Dendritic cell treated with granulocyte-macrophage colony-stimulating factor and Interleukin-4, amounts not matched to agents 40 ng/mL and 50 ng/mL, for 4 days (primary cell): ENCODE measurements at regions not wholly inside any gene's neighbourhood (a gene's known extent, or its start where the extent isn't known, plus 50 kb on each side); places are given as distances from the start of the nearest gene placed in this dataset.
"Not testable (repeated sequence)": the region's sequence is repeated elsewhere in the genome, so short reads cannot be mapped to it uniquely, and the experiment has no call there.

Experiments
- H3K27ac Mint-ChIP-seq: one replicate; pipeline ENCODE4 v1.8.0; 2022; ENCODE audit warnings: mild to moderate bottlenecking, mixed read lengths
- H3K27me3 Mint-ChIP-seq: one replicate; pipeline ENCODE4 v1.8.0; 2022; ENCODE audit warnings: mild to moderate bottlenecking, mixed read lengths
- H3K36me3 Mint-ChIP-seq: one replicate; pipeline ENCODE4 v1.8.0; 2022; ENCODE audit warnings: low read depth, mixed read lengths
- H3K4me1 Mint-ChIP-seq: one replicate; pipeline ENCODE4 v1.8.0; 2022; ENCODE audit warnings: low read depth, mixed read lengths
- H3K4me3 Mint-ChIP-seq: one replicate; pipeline ENCODE4 v1.8.0; 2022; ENCODE audit warnings: mild to moderate bottlenecking, moderate library complexity, mixed read lengths
- H3K9me3 Mint-ChIP-seq: one replicate; pipeline ENCODE4 v1.8.0; 2022; ENCODE audit warnings: mixed read lengths
- intact Hi-C: fragments of 100-400 bp; cut with micrococcal nuclease; formaldehyde crosslinking; loops from one replicate; pipeline ENCODE4 v1.15.0; 2022

DNA sequence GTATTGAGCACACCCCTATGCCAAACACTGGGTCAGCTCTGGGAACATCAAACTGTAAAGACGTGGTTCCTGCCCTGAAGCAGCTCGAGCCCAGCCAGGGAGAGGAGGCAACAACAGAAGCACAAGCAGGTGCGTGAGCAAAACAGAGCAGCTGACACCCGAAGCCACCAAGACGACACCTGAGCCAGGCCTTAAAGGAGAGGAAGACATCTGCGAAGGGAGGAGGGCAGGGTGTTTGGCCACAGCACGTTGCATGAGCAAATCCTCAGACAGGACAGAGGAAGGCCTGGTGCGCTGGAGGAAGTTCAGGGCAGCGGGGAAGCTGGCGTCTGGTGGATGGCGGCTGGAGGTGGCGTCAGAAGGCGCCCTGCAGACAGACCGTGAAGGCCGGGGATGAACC lies 172.0 kb downstream of the KLRB1 start:
- intact Hi-C loops, H3K27ac Mint-ChIP-seq, H3K9me3 Mint-ChIP-seq: not testable (repeated sequence)

DNA sequence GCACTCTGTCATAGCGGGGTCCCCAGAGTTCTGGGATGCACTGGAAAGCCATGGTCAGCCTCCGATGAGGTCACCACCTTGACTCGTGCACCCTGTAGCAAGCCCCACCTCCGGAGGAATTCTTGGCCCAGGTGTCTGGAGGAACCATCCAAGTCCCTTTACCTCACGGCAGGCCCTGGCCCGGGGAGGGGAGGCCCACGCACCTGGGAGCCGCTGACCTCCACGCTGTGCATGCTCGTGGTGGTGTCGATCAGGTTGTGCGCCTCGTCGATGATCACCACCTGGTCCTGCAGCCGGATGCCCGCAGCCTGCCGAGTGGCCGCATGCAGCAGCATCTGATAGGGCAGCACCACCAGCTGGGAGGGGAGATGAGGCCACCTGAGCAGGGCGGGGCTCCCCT lies 177.3 kb downstream of the KLRB1 start:
- H3K4me1 Mint-ChIP-seq, H3K4me3 Mint-ChIP-seq, H3K27ac Mint-ChIP-seq, H3K27me3 Mint-ChIP-seq, intact Hi-C loops, H3K9me3 Mint-ChIP-seq: not testable (repeated sequence)
- H3K36me3 Mint-ChIP-seq, result peaks cover 22% of the 10 kb centered on the region

More for the DNA sequence above, 172.0 kb downstream of the KLRB1 start:
- H3K4me1 Mint-ChIP-seq, H3K27me3 Mint-ChIP-seq, H3K36me3 Mint-ChIP-seq, H3K4me3 Mint-ChIP-seq: not testable (repeated sequence)

DNA sequence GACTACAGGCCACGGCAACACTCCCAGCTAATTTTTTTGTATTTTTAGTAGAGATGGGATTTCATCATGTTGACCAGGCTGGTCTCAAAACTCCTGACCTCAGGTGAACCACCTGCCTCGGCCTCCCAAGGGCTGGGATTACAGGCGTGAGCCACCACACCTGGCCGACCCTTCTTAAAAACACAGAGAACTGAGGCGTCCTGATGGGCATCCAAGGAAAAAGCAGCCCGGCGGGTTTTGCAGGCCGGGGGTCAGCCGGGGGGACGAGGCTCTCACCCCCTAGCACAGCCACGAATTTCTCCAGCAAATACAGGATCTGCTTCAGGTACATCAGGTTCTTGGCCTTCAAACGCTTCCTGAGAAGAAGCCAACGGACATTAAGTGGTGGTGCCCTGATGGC lies 178.9 kb downstream of the KLRB1 start:
- intact Hi-C loops, H3K27ac Mint-ChIP-seq, H3K27me3 Mint-ChIP-seq, H3K4me1 Mint-ChIP-seq, H3K9me3 Mint-ChIP-seq, H3K4me3 Mint-ChIP-seq: not testable (repeated sequence)
- H3K36me3 Mint-ChIP-seq, result peaks cover 22% of the 10 kb centered on the region

DNA sequence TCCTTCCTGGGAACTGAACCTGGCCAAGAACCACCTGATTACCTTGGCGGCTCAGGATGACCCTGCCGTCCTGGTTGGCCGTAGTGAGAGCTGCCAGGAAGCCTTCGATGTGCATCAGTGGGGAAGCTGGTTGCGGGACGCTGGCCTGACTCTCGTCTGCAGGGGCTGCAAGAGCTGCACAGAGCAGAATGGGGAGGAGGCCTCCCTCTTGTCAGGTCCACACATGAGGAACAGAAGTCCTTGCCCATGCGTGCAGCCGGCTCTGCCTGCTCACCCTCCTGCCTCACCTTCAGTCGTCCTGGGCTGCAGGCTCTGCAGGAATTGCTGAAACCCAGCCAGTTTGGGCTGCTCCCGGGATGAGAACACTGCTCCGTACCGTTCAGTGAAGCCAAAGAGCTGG lies 182.3 kb downstream of the KLRB1 start:
- H3K4me3 Mint-ChIP-seq, H3K9me3 Mint-ChIP-seq, intact Hi-C loops, H3K27me3 Mint-ChIP-seq, H3K27ac Mint-ChIP-seq, H3K4me1 Mint-ChIP-seq: not testable (repeated sequence)
- peaks cover 19% of the 10 kb centered on the region for H3K36me3 Mint-ChIP-seq

DNA sequence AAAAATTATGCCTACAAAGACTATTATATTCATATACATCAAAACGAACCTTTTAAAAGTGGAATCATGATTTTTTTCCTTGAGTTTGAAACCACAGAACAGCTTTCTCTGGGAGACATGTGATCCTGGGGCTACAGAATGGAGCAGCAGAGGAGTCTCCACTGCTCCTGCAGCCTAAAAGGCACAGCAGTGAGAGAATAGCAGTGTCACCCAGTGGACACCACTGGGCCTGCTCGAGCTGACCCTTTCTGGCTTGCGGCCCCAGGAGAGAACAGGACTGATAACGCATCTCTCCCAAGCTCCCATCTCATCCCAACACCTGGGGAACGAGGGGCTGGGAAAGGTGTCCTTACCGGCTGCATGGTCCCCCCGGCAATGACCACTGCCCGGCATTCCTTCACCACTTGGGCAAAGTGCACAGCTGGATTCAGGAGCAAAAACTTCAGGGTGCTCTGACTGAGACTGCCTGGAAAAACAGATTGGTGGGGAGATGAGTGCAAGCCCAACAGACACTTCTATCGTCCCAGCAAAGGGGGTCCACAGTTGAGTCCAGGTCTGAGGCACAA lies 183.5 kb downstream of the KLRB1 start:
- H3K4me1 Mint-ChIP-seq, H3K27ac Mint-ChIP-seq, H3K9me3 Mint-ChIP-seq, H3K4me3 Mint-ChIP-seq, intact Hi-C loops, H3K27me3 Mint-ChIP-seq: not testable (repeated sequence)
- H3K36me3 Mint-ChIP-seq, result peaks cover 27% of the 10 kb centered on the region

DNA sequence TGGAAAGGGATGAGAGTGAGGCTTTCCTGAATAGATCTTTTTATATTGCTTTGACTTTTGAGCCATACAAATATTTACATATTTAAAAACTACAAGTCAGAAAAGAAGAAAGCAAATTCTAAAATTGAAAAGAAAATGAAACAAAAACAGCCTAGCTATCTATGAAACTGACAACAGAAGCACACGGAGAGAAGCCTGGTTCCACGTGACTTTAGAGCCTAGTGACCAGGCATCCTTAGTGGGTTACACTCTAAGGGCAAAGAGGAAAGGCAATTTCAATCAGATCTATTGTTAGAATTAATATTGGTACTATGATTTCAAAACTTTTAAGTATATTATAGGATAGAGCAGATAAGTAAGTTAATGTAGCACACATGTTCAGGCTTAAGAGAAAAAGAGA lies 185.0 kb downstream of the KLRB1 start:
- peaks cover 31% of the 10 kb centered on the region for H3K36me3 Mint-ChIP-seq
- H3K4me1 Mint-ChIP-seq, H3K4me3 Mint-ChIP-seq, H3K9me3 Mint-ChIP-seq, H3K27me3 Mint-ChIP-seq, intact Hi-C loops, H3K27ac Mint-ChIP-seq: not testable (repeated sequence)

DNA sequence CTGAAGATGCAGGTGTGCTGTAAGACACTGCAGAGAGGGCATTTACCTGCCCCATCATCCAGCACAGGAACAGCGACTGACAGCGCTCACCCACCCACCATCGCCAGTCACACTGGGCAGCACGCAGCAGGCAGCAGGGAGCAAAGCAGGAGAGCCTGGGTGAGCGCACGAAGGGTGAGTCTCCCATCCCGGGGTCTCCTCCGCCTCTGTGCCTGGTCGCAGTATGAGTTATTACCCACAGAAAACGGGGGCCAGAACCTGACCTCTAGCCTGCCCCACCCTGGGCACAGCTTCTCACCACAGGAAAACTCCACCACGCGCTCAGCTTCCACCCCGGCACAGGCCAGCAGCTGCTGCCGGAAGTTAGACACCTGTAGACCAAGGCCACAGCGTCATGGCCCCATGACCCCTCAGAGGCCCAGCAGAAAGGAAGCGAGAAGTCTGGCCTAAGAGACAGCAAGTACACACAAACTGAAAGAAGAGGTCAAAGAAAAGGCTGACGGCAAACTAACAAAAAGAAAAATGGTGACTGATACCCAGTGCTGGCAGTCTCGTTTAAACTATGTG lies 186.1 kb downstream of the KLRB1 start:
- H3K27me3 Mint-ChIP-seq, H3K4me3 Mint-ChIP-seq, H3K4me1 Mint-ChIP-seq, H3K9me3 Mint-ChIP-seq, intact Hi-C loops, H3K27ac Mint-ChIP-seq: not testable (repeated sequence)
- peaks cover 23% of the 10 kb centered on the region for H3K36me3 Mint-ChIP-seq

DNA sequence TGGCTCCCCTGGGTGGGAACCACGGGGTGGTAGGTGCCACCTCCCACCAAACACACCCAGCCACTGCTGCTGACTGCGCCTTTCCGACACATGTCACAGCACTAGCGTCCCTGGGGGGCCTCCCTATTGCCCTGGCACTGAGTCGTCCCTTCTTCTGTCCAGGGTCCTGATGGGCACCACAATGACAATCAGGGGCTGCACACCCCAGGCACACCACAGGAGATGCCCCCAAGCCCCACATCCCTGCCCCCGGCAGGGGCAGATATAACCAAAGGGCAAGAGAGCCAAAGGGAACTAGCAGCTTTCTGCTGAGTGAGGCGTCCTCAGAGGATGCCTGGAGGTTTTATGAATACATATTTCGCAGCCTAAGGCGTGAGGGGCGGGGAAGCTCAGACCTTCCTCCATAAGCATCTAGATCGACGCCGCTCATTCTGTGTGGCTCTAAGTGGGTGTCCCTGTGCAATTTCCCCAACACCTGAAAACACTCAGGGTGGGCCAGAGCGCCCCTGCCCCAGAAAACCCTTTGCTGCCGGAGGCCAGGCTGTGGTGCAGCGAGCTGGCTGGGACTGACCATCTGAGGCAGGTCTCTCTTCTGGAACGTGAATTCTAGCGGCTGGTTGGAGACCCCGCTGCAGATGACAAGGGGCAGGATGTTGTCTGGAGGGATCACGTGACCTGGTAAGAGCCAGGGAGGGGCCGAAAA lies 186.7 kb downstream of the KLRB1 start:
- not testable (repeated sequence) for H3K9me3 Mint-ChIP-seq, H3K4me1 Mint-ChIP-seq

DNA sequence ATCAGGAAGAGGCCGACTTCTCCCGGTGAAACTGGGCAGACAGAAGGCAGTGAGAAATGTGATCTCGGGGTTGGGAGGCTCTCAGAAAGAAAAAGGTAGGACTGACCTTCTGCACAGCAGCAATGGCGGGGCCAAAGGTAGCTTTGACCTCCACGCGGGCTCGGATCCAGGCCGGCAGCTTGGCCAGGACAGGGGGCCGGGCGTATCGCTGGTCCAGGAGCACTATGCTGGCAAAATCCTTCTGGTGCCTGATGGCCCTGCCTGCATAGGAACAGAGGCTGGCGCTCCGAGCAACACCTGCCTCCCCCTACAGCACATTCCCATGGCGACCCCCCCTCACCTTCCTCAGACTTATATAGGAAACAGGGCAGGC lies 189.1 kb downstream of the KLRB1 start:
- H3K27ac Mint-ChIP-seq, H3K4me3 Mint-ChIP-seq, H3K4me1 Mint-ChIP-seq, intact Hi-C loops, H3K27me3 Mint-ChIP-seq, H3K9me3 Mint-ChIP-seq: not testable (repeated sequence)
- peaks cover 15% of the 10 kb centered on the region for H3K36me3 Mint-ChIP-seq

More for the DNA sequence above, 186.7 kb downstream of the KLRB1 start:
- H3K27me3 Mint-ChIP-seq, H3K4me3 Mint-ChIP-seq, H3K27ac Mint-ChIP-seq, intact Hi-C loops: not testable (repeated sequence)
- peaks cover 16% of the 10 kb centered on the region for H3K36me3 Mint-ChIP-seq

DNA sequence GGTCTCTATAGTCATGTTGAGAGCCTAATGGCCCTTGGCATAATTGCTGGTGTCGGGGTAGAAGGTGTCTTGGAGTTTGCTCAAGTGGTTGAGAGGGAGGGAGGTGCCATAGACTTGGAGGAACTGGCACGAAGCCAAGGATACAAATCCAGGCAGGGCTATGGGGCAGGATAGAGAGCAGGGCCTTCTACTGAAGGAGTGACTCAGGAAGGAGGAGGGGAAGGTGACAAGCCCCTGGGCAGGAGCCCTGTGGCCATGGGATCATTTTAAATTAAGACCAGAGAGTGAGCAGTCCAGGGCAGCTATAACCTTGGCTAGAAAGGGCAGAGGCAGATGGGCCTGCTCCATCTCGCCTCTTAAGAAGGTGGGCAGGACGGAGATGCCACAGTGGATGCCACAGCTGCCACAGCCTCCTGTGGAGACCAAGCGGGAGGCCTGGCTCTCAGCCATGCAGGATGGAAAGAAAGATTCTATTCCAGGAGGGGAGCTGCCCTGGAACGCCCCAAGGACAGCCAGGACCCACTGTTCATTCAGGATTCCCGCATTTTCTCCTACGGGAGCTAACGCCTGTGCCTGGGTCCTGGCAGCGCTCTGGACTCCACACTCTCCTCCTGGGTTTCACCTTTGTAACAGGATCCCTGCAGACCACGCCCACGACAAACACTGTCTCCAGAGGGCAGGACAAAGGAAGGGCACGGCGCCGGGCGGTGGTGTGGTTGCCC lies 189.6 kb downstream of the KLRB1 start:
- intact Hi-C loops, H3K27me3 Mint-ChIP-seq, H3K4me3 Mint-ChIP-seq, H3K9me3 Mint-ChIP-seq, H3K27ac Mint-ChIP-seq, H3K4me1 Mint-ChIP-seq: not testable (repeated sequence)
- peaks cover 15% of the 10 kb centered on the region for H3K36me3 Mint-ChIP-seq

DNA sequence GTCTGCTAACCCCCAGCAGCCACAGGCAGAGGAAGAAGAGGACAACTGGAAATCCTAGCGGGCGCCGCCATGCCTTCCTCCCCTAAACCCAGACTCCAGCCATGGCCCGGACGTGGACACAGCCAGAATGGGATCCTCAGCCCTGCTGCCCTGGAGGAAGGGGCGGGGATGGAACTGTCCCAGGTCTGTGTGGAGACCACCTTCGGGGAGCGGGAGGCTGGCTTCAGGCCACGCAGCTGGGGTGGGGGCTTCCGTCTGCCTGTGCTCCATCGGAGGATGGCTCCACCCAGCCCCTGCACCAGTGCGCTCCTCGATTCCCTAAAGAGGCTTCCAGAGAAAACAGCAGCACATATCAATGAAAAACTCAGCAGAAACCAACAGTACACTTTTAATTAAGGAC lies 190.4 kb downstream of the KLRB1 start:
- H3K27ac Mint-ChIP-seq, H3K9me3 Mint-ChIP-seq, H3K4me1 Mint-ChIP-seq, H3K27me3 Mint-ChIP-seq, intact Hi-C loops, H3K4me3 Mint-ChIP-seq: not testable (repeated sequence)
- H3K36me3 Mint-ChIP-seq, result peaks cover 15% of the 10 kb centered on the region

DNA sequence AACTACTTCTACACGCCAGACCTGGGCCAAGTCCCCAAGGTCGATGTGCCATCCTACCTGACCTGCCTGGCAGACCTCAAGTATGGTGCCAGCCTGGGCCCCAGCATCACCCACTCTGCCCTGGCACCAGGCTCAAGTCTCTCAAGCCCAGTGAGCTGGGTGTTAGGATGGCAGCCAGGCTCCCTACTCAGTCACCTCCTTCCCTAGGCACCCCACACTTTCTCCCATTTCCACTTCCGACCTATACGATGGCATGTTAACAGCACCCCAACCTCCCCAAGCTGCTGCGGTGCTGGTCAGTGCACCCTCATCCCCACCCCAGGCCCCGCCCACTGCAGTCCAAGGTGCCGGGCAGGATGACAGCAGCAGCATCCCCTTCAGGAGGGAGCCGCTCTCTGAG lies 191.4 kb downstream of the KLRB1 start:
- H3K36me3 Mint-ChIP-seq, result peaks cover 15% of the 10 kb centered on the region
- H3K4me3 Mint-ChIP-seq, H3K9me3 Mint-ChIP-seq, H3K4me1 Mint-ChIP-seq, H3K27me3 Mint-ChIP-seq, intact Hi-C loops, H3K27ac Mint-ChIP-seq: not testable (repeated sequence)

DNA sequence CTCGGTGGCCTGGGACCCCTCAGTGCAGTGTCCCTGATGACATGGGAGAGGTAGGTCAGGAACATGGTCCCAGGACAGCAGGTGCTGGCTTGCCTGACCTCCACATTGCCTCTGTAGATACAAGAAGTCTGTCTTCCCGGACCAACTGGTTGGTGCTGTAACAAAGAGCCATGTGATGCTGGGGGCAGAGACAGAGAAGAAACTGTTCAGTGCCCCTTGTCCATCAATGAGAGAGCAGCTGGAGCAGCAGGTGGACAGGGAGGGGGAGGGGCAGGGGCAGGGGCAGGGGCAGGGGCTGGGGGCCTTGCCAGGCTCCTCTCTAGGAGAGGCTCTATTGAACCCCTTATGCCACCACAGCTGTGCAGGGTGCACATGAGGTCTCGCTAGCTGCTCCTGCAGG lies 191.8 kb downstream of the KLRB1 start:
- H3K27me3 Mint-ChIP-seq, H3K4me3 Mint-ChIP-seq, H3K27ac Mint-ChIP-seq, H3K4me1 Mint-ChIP-seq, H3K9me3 Mint-ChIP-seq, intact Hi-C loops: not testable (repeated sequence)
- peaks cover 15% of the 10 kb centered on the region for H3K36me3 Mint-ChIP-seq

DNA sequence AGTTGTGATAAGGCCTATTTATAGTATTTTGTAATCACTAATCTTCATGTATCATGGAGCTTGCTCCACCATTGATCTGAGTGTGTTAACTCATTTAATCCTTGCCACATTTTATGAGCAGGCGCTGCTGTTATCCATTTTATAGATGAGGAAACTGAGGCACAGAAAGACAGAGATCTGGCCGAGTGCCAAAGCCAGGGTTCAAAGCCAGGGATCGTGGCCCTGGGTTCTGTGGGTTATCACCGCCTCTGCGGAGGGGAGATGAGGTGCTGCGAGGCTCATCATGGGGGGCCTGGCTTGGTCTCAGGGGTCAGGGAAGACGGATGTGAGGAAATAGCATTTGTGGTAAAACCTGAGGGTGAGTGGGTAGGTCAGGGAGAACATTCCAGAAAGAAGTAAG lies 193.9 kb downstream of the KLRB1 start:
- H3K36me3 Mint-ChIP-seq, H3K4me1 Mint-ChIP-seq, H3K27me3 Mint-ChIP-seq, intact Hi-C loops, H3K9me3 Mint-ChIP-seq, H3K4me3 Mint-ChIP-seq, H3K27ac Mint-ChIP-seq: not testable (repeated sequence)
